ENCODE measurements at regions not wholly inside any gene's neighbourhood (a gene's known extent, or its start where the extent isn't known, plus 50 kb on each side); places are given as distances from the start of the nearest gene placed in this dataset.

DNA sequence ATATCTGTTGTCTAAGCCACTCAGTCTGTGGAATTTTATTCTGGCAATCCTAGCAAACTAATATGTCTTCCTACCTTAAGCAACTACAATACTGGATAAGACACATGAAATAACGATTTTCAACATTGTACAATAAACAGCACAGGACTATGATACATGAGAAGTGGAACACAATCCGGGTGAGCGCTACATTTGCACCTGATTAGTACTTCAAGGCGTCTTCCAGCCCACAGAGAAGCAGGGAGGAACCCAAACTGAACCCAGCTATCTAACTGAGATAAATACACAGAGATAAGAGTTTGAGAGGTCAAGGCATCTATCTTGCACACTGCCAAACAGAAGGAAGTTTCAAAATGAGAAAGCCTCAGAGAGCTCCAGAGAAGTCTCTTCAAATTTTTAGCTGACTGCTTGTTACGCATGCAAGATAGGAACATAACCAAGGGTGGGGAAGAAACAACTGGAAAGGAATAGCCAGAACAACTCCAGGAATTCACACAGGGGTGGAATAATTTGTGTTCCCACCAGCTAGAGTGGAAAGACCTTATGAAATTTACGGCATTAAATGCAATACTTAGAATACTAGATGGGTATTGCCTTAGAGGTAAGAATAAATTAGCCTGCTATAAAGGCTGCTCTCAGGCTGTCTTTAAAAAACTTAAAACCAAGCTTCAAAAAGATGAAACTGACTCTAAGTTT is 481.8 kb downstream of the MTRR start:
- Histone ChIP-seq H3K9me3 (ENCODE audit: low read length) (no peaks in the 10 kb centered on the region), H3K79me2 (ENCODE audit: insufficient read depth, low read length) (no peaks in the 10 kb centered on the region), H4K20me1 (ENCODE audit: insufficient read depth, low read length) (no peaks in the 10 kb centered on the region), H3F3A (ENCODE audit: insufficient read depth, low read length) (no peaks in the 10 kb centered on the region), H3K9ac (ENCODE audit: low read length) (no peak overlapping the region), H3K27ac (ENCODE audit: low read depth, low read length, poor library complexity, severe bottlenecking) (no peak overlapping the region), H3K27me3 (ENCODE audit: insufficient read depth, low read length) (no peaks in the 10 kb centered on the region), H3K36me3 (ENCODE audit: insufficient read depth, low read length) (no peaks in the 10 kb centered on the region), H3K4me2 (ENCODE audit: low read length) (no peak overlapping the region), H2AFZ (ENCODE audit: low read length) (no peak overlapping the region), H3K4me3 (ENCODE audit: low read depth, low read length, poor library complexity, severe bottlenecking) (no peak overlapping the region), H3K4me1 (ENCODE audit: insufficient read depth, low read length, severe bottlenecking) (no peaks in the 10 kb centered on the region), H3K9me2 (ENCODE audit: low read depth, low read length) (no peaks in the 10 kb centered on the region)
- no peak for TF ChIP-seq EZH2 (IDR thresholded peaks at IDR 0.05; ENCODE audit: borderline replicate concordance, low read length)
- no peak for TF ChIP-seq CTCF (IDR thresholded peaks at IDR 0.05; ENCODE audit: low read length)

- no peaks in the 10 kb centered on the region for H3K79me2 ChIP-seq (ENCODE audit: insufficient read depth, low read length)
- no peak overlapping the region for H2AFZ ChIP-seq (ENCODE audit: low read length)
- H3K9ac ChIP-seq (ENCODE audit: low read length): no peak overlapping the region
- no peak overlapping the region for H3K4me3 ChIP-seq (ENCODE audit: low read depth, low read length, poor library complexity, severe bottlenecking)
- no peaks in the 10 kb centered on the region for H4K20me1 ChIP-seq (ENCODE audit: insufficient read depth, low read length)
- no peaks in the 10 kb centered on the region for H3K4me1 ChIP-seq (ENCODE audit: insufficient read depth, low read length, severe bottlenecking)
- H3K27me3 ChIP-seq (ENCODE audit: insufficient read depth, low read length): no peaks in the 10 kb centered on the region
- TF ChIP-seq CTCF (IDR thresholded peaks at IDR 0.05; ENCODE audit: low read length): no peak
- no peaks in the 10 kb centered on the region for H3K9me2 ChIP-seq (ENCODE audit: low read depth, low read length)
- H3K36me3 ChIP-seq (ENCODE audit: insufficient read depth, low read length): no peaks in the 10 kb centered on the region
- H3K27ac ChIP-seq (ENCODE audit: low read depth, low read length, poor library complexity, severe bottlenecking): no peak overlapping the region
- H3K4me2 ChIP-seq (ENCODE audit: low read length): no peak overlapping the region
- no peaks in the 10 kb centered on the region for H3K9me3 ChIP-seq (ENCODE audit: low read length)
- no peaks in the 10 kb centered on the region for H3F3A ChIP-seq (ENCODE audit: insufficient read depth, low read length)
Observed at GRCh38 chr5:8355981-8356380, 487.0 kb downstream of the MTRR start.

DNA sequence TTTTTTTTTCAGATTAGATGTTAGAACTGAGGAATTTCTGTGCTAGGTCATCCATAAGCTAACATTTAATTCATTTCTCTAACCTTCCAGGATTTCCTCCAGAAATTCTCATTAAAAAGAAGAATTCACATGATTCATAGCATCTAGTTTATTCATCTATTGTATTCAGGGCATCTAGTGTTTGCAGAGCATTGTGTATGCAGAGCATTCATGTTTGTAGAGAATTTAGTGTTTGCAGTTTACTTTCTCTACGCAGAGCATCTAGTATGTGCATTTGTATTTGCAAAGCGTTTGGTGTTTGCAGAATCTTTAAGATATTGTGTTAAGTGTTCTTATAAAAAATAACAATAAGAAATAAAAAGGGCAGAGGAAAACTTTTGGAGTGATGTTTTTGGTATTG is 491.1 kb downstream of the MTRR start:
- Histone ChIP-seq H3F3A (ENCODE audit: insufficient read depth, low read length) (no peaks in the 10 kb centered on the region), H3K9me3 (ENCODE audit: low read length) (no peaks in the 10 kb centered on the region), H3K4me3 (ENCODE audit: low read depth, low read length, poor library complexity, severe bottlenecking) (no peak overlapping the region), H3K4me1 (ENCODE audit: insufficient read depth, low read length, severe bottlenecking) (no peaks in the 10 kb centered on the region), H3K4me2 (ENCODE audit: low read length) (no peak overlapping the region), H3K79me2 (ENCODE audit: insufficient read depth, low read length) (no peaks in the 10 kb centered on the region), H2AFZ (ENCODE audit: low read length) (no peak overlapping the region), H3K36me3 (ENCODE audit: insufficient read depth, low read length) (no peaks in the 10 kb centered on the region), H3K9me2 (ENCODE audit: low read depth, low read length) (no peaks in the 10 kb centered on the region), H3K27me3 (ENCODE audit: insufficient read depth, low read length) (no peaks in the 10 kb centered on the region), H4K20me1 (ENCODE audit: insufficient read depth, low read length) (no peaks in the 10 kb centered on the region), H3K27ac (ENCODE audit: low read depth, low read length, poor library complexity, severe bottlenecking) (no peak overlapping the region), H3K9ac (ENCODE audit: low read length) (no peak overlapping the region)
- no peak for TF ChIP-seq CTCF (IDR thresholded peaks at IDR 0.05; ENCODE audit: low read length)
- TF ChIP-seq EZH2 (IDR thresholded peaks at IDR 0.05; ENCODE audit: borderline replicate concordance, low read length): no peak

Measured in OCI-LY1 (cell line).